ENCODE measurements at regions not wholly inside any gene's neighbourhood (a gene's known extent, or its start where the extent isn't known, plus 50 kb on each side); places are given as distances from the start of the nearest gene placed in this dataset.

- H3K27me3 ChIP-seq, result no peaks in the 10 kb centered on the region
- H3K27ac ChIP-seq, result no peak overlapping the region
- no peaks in the 10 kb centered on the region for H3K9me3 ChIP-seq
- no peaks in the 10 kb centered on the region for H3K36me3 ChIP-seq
- WGBS, 2 donors, result 85 to 92% methylated on average over 4 of the region's 4 CpGs
- intact Hi-C loops (cut with DNase I), result no loop called here
- no peak overlapping the region for H3K4me3 ChIP-seq
- H3K4me1 ChIP-seq, result no peaks in the 10 kb centered on the region
- DNase-seq, result no peak
- no peak for TF ChIP-seq POLR2A (IDR thresholded peaks at IDR 0.05)
- TF ChIP-seq, protein P1, sequence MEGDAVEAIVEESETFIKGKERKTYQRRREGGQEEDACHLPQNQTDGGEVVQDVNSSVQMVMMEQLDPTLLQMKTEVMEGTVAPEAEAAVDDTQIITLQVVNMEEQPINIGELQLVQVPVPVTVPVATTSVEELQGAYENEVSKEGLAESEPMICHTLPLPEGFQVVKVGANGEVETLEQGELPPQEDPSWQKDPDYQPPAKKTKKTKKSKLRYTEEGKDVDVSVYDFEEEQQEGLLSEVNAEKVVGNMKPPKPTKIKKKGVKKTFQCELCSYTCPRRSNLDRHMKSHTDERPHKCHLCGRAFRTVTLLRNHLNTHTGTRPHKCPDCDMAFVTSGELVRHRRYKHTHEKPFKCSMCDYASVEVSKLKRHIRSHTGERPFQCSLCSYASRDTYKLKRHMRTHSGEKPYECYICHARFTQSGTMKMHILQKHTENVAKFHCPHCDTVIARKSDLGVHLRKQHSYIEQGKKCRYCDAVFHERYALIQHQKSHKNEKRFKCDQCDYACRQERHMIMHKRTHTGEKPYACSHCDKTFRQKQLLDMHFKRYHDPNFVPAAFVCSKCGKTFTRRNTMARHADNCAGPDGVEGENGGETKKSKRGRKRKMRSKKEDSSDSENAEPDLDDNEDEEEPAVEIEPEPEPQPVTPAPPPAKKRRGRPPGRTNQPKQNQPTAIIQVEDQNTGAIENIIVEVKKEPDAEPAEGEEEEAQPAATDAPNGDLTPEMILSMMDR (IDR thresholded peaks at IDR 0.05), result no peak
These were observed 145.4 kb upstream of the EGFLAM start for GRCh38 chr5:38112938-38113337.

GRCh38 chr5:38110130-38110529, 148.2 kb upstream of the EGFLAM start:
- Histone ChIP-seq H3K36me3 (no peaks in the 10 kb centered on the region), H3K4me3 (no peak overlapping the region), H3K9me3 (no peaks in the 10 kb centered on the region), H3K4me1 (no peaks in the 10 kb centered on the region), H3K27ac (no peak overlapping the region), H3K27me3 (no peaks in the 10 kb centered on the region)
- whole genome bisulfite sequencing, 2 donors, result 79 to 80% methylated on average over 6 of the region's 6 CpGs
- intact Hi-C loops (cut with DNase I), result no loop called here
- TF ChIP-seq, protein P1 (IDR thresholded peaks at IDR 0.05), result no peak
- TF ChIP-seq POLR2A (IDR thresholded peaks at IDR 0.05), result no peak
- DNase-seq, result no peak

DNA sequence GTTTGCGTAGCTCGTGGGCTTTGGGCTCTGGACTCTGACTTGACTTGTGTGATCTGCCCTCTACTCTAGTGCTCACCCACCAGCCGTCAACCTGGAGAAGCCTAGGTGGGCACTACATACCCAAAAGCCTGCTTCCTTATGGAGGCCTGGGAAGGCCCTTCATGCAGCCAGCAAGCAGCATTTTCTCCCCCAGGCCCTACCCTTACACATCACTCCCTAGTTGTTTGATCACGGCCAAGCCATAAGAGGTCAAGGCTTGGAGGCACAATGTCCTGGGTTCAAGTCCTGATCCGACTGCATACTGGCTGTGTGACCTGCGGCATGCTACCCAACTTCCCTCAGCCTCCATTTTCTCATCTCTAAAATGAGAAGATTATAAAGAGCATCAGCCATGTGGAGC, 151.3 kb upstream of the EGFLAM start:
- Histone ChIP-seq H3K9me3 (no peaks in the 10 kb centered on the region), H3K27ac (no peak overlapping the region), H3K36me3 (no peaks in the 10 kb centered on the region), H3K27me3 (no peaks in the 10 kb centered on the region), H3K4me1 (no peaks in the 10 kb centered on the region), H3K4me3 (no peak overlapping the region)
- no peak for TF ChIP-seq POLR2A (IDR thresholded peaks at IDR 0.05)
- TF ChIP-seq, protein P1 (IDR thresholded peaks at IDR 0.05), result no peak
- no peak for DNase-seq
- intact Hi-C loops (cut with DNase I), result no loop called here
- 84 to 98% methylated on average over 6 of the region's 6 CpGs for WGBS, 2 donors

- H3K4me1 ChIP-seq, result no peaks in the 10 kb centered on the region
- TF ChIP-seq, protein P1 (IDR thresholded peaks at IDR 0.05), result no peak
- TF ChIP-seq POLR2A (IDR thresholded peaks at IDR 0.05), result no peak
- no peaks in the 10 kb centered on the region for H3K27me3 ChIP-seq
- DNase-seq, result no peak
- H3K36me3 ChIP-seq, result no peaks in the 10 kb centered on the region
- H3K9me3 ChIP-seq, result no peaks in the 10 kb centered on the region
- no peak overlapping the region for H3K4me3 ChIP-seq
- intact Hi-C loops (cut with DNase I), result no loop called here
- no peak overlapping the region for H3K27ac ChIP-seq
- WGBS, 2 donors, result 77 to 84% methylated on average over 4 of the region's 4 CpGs
These were observed 152.6 kb upstream of the EGFLAM start for GRCh38 chr5:38105801-38106200.

DNA sequence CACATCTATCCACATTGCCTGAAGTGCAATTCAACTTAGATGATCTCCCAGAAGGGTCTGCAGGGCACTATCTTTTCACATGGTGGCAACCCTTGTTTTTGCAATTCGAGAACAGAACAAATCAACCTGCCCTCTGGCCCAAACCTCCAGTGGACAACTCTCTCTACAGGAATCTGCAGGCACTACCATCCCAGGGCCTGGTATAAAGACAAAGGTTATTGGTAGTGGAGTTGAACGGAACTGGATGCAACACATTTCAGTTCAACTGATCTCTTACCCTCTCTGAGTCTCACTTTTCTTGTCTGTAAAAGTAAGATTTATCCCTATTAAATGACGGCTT, 153.2 kb upstream of the EGFLAM start:
- Histone ChIP-seq H3K4me3 (no peak overlapping the region), H3K9me3 (no peaks in the 10 kb centered on the region), H3K36me3 (no peaks in the 10 kb centered on the region), H3K27ac (no peak overlapping the region), H3K27me3 (no peaks in the 10 kb centered on the region), H3K4me1 (no peaks in the 10 kb centered on the region)
- WGBS, 2 donors, result 68 to 79% methylated on average over 3 of the region's 3 CpGs
- intact Hi-C loops (cut with DNase I), result no loop called here
- TF ChIP-seq, protein P1 (IDR thresholded peaks at IDR 0.05), result no peak
- TF ChIP-seq POLR2A (IDR thresholded peaks at IDR 0.05), result no peak
- DNase-seq, result no peak
